DOHH2 (cell line): ENCODE measurements at regions not wholly inside any gene's neighbourhood (a gene's known extent, or its start where the extent isn't known, plus 50 kb on each side); places are given as distances from the start of the nearest gene placed in this dataset.
"Not testable (repeated sequence)": the region's sequence is repeated elsewhere in the genome, so short reads cannot be mapped to it uniquely, and the experiment has no call there.

ENCODE experiments used
- CTCF ChIP-seq: fragments of 200-600 bp; sonication (generic); IDR thresholded peaks from one replicate; pipeline ENCODE4 v1.5.1; 2014; ENCODE audit warnings: antibody characterized with exemption, mild to moderate bottlenecking, low read depth, low read length; ENCODE audit not compliant: poor library complexity, severe bottlenecking
- EZH2phosphoT487 ChIP-seq: fragments of 200-600 bp; sonication (generic); IDR thresholded peaks from 2 replicates; pipeline ENCODE4 v1.6.1; 2017; ENCODE audit warnings: borderline replicate concordance, mild to moderate bottlenecking, antibody characterized with exemption, low read length, moderate library complexity, mixed read lengths

GRCh38 chr1:120656116-120656515 is 67.6 kb upstream of the NBPF26 start:
- not testable (repeated sequence) for TF ChIP-seq CTCF, EZH2phosphoT487
